GM12878 (cell line): ENCODE measurements at regions not wholly inside any gene's neighbourhood (a gene's known extent, or its start where the extent isn't known, plus 50 kb on each side); places are given as distances from the start of the nearest gene placed in this dataset.

Experiments
- ATAC-seq: fragments of 200-7000 bp; cut with Tn5 transposase; 3 replicates; pipeline ENCODE4 v1.9.1; 2020; ENCODE audit warnings: mild to moderate bottlenecking, moderate library complexity
- BruUV-seq: library from RNA; stranded (reverse); fragments of 400-500 nt; replicated peaks from 2 replicates; lab custom pipeline; 2021; lab: Mats Ljungman, UMichigan
- CTCF ChIA-PET: fragments of 300-600 bp; sonication (Branson Sonifier 250); formaldehyde crosslinking; extraction: SDS; loops from one replicate; lab custom pipeline; 2021; ENCODE audit warnings: inconsistent platforms; lab: Yijun Ruan, JAX
- POLR2A ChIA-PET: fragments of 350-600 bp; formaldehyde crosslinking; extraction: SDS; loops from one replicate; lab custom pipeline; 2021; ENCODE audit warnings: inconsistent platforms; lab: Charles Lee
- RAD21 ChIA-PET: fragments of 300-600 bp; sonication (Branson Sonifier 250); formaldehyde crosslinking; loops from one replicate; lab custom pipeline; 2023; ENCODE audit warnings: antibody characterized with exemption; ENCODE audit not compliant: unreplicated experiment; lab: Charles Lee
- SMC1A ChIA-PET: fragments of 300-600 bp; sonication (Branson Sonifier 250); formaldehyde crosslinking; loops from one replicate; lab custom pipeline; 2023; ENCODE audit not compliant: unreplicated experiment, uncharacterized antibody; lab: Charles Lee
- DNase-seq: peaks from one replicate; pipeline ENCODE4 v3.0.0-alpha.2; 2011; ENCODE audit warnings: low read depth, low spot score
- FAIRE-seq: peaks from 3 replicates; lab custom pipeline; 2011; peaks lifted over from hg19 to GRCh38; lab: Jason Lieb, UNC
- H2AFZ ChIP-seq: 2 replicates; pipeline ENCODE4 v1.6.0; 2011; ENCODE audit warnings: low read depth, low read length, control low read depth; ENCODE audit not compliant: control insufficient read depth
- H3K27ac ChIP-seq: 2 replicates; pipeline ENCODE4 v1.5.1; 2011; ENCODE audit warnings: control low read depth; ENCODE audit not compliant: control insufficient read depth, insufficient read depth
- H3K27me3 ChIP-seq, 2 experiments: replicated peaks in 1 of 2; 2 replicates each; pipeline versions ENCODE4 v1.6.0 to v1.6.1; 2011; ENCODE audit warnings: low read length in 1 of 2; ENCODE audit not compliant: control insufficient read depth in 2 of 2, insufficient read depth in 2 of 2
- H3K36me3 ChIP-seq, 2 experiments: 2 replicates each; pipeline ENCODE4 v1.5.1; 2011; ENCODE audit warnings: low read length in 1 of 2; ENCODE audit not compliant: control insufficient read depth in 2 of 2, insufficient read depth in 2 of 2
- H3K4me1 ChIP-seq: 2 replicates; pipeline ENCODE4 v1.6.1; 2011; ENCODE audit warnings: mild to moderate bottlenecking, low read length, moderate library complexity, mixed read lengths; ENCODE audit not compliant: control insufficient read depth, insufficient read depth
- H3K4me2 ChIP-seq: 2 replicates; pipeline ENCODE4 v1.6.0; 2011; ENCODE audit warnings: control low read depth; ENCODE audit not compliant: control insufficient read depth, insufficient read depth
- H3K4me3 ChIP-seq: fragments of 200-600 bp; sonication (generic); 2 replicates; pipeline ENCODE4 v1.5.1; 2016
- H3K79me2 ChIP-seq: 2 replicates; pipeline ENCODE4 v1.6.0; 2011; ENCODE audit warnings: low read length; ENCODE audit not compliant: control insufficient read depth, insufficient read depth
- H3K9ac ChIP-seq: 2 replicates; pipeline ENCODE4 v1.8.0; 2011; ENCODE audit warnings: low read length, control low read depth, mixed read lengths; ENCODE audit not compliant: control insufficient read depth, insufficient read depth
- H3K9me3 ChIP-seq: replicated peaks from 3 replicates; pipeline ENCODE4 v1.5.1; 2011; ENCODE audit warnings: mild to moderate bottlenecking, low read length; ENCODE audit not compliant: control insufficient read depth, insufficient read depth
- H4K20me1 ChIP-seq: 2 replicates; pipeline ENCODE4 v1.6.0; 2011; ENCODE audit not compliant: control insufficient read depth, insufficient read depth
- ASH2L ChIP-seq: fragments of 300-600, 200-600 bp; sonication (generic); IDR thresholded peaks from 2 replicates; pipeline ENCODE4 v1.6.1; 2017; ENCODE audit warnings: low read depth, mild to moderate bottlenecking, borderline replicate concordance
- BCLAF1 ChIP-seq: fragments of 450-650 bp; IDR thresholded peaks from 2 replicates; pipeline ENCODE4 v1.6.1; 2017; ENCODE audit warnings: antibody characterized with exemption, mild to moderate bottlenecking, moderate library complexity
- NR2C1 ChIP-seq: fragments of 450-650 bp; IDR thresholded peaks from 2 replicates; pipeline ENCODE4 v1.6.1; 2017; ENCODE audit warnings: antibody characterized with exemption, mild to moderate bottlenecking, moderate library complexity
- RB1 ChIP-seq: fragments of 450-650 bp; formaldehyde crosslinking; IDR thresholded peaks from 2 replicates; pipeline ENCODE4 v1.6.1; 2017; ENCODE audit warnings: mild to moderate bottlenecking, borderline replicate concordance
- RBBP5 ChIP-seq: fragments of 200-600 bp; sonication (generic); conservative IDR thresholded peaks from 2 replicates; pipeline ENCODE4 v1.6.1; 2016
- SIX5 ChIP-seq: IDR thresholded peaks from 2 replicates; pipeline ENCODE4 v1.6.1; 2011; ENCODE audit warnings: mild to moderate bottlenecking, low read depth, low read length, moderate library complexity; ENCODE audit not compliant: severe bottlenecking
- TAF1 ChIP-seq: IDR thresholded peaks from 2 replicates; pipeline ENCODE4 v1.6.1; 2011; ENCODE audit warnings: mild to moderate bottlenecking, low read depth, low read length, borderline replicate concordance
- YY1 ChIP-seq: IDR thresholded peaks from 2 replicates; pipeline ENCODE4 v1.6.1; 2011; ENCODE audit warnings: low read depth, mild to moderate bottlenecking, low read length
- WGBS: methylation state at CpG from one replicate; pipeline ENCODE4 v1.1.6; 2016; ENCODE audit warnings: low lambda C conversion rate; ENCODE audit not compliant: insufficient replicate concordance, insufficient coverage; ENCODE audit errors: missing lambda C conversion rate; 5-methylcytosine and 5-hydroxymethylcytosine counted together
- in situ Hi-C: fragments of 300-500 bp; cut with MboI; formaldehyde crosslinking; loops from 9 replicates; pipeline ENCODE4 v1.14.3; 2018; ENCODE audit warnings: mixed read lengths
- intact Hi-C: fragments of 100-400 bp; cut with micrococcal nuclease; formaldehyde crosslinking; loops from one replicate; pipeline ENCODE4 v1.14.2; 2022; ENCODE audit not compliant: unreplicated experiment
- TF ChIP-seq, protein P1 (sequence below): IDR thresholded peaks from 2 replicates; pipeline ENCODE4 v1.6.1; 2011; ENCODE audit warnings: borderline replicate concordance, low read depth, mild to moderate bottlenecking, moderate library complexity, mixed read lengths, low read length; ENCODE audit not compliant: insufficient read depth; ENCODE audit errors: extremely low read length

DNA sequence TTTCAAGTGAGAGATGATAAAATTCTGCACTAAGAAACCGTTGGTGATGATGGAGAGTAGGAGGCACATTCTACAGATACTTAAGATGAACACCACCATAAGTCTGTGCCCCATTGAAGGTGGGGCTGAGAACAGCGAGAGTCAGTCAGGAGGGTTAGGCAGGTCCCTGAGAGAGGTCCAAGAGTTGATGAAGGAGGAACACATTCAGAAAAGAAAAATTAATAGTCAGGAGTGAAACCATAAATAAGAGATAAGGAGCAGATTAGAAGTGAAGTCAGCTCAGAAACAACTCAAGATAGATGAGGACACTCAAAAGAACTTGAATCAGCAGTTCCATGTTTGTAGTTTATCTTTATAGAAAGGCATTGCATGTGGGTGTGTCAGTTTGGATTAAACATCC lies 727.2 kb upstream of the MARCKS start:
- WGBS = 15% methylated on average over 2 of the region's 2 CpGs
- H3K9me3 ChIP-seq = no peaks in the 10 kb centered on the region
- CTCF ChIA-PET = interaction anchor here (0.7 kb wide), 1 partner anchor 749 kb away, joined by 3 read pairs; no protein-coding TSS in a partner anchor
- no peak overlapping the region for H3K4me3 ChIP-seq
- H4K20me1 ChIP-seq = no peaks in the 10 kb centered on the region
- H3K79me2 ChIP-seq = no peaks in the 10 kb centered on the region
- no peak for DNase-seq
- POLR2A ChIA-PET = interaction anchor here (0.7 kb wide), 1 partner anchor 797 kb away, joined by 3 read pairs; no protein-coding TSS in a partner anchor
- no TSS peak for BruUV-seq
- H3K36me3 ChIP-seq = no peaks in the 10 kb centered on the region
- no peak overlapping the region for H2AFZ ChIP-seq
- RAD21 ChIA-PET = no interaction called here
- no peak overlapping the region for H3K27ac ChIP-seq
- H3K4me1 ChIP-seq = no peaks in the 10 kb centered on the region
- no peaks in the 10 kb centered on the region for H3K27me3 ChIP-seq
- ATAC-seq = no peak
- in situ Hi-C loops (no loop called here), intact Hi-C loops (no loop called here)
- no peak overlapping the region for H3K9ac ChIP-seq
- no peak overlapping the region for H3K4me2 ChIP-seq
- SMC1A ChIA-PET = interaction anchor here (0.6 to 1.0 kb wide), 3 partner anchors 135 to 749 kb away, joined by 3 to 4 read pairs (median 3); no protein-coding TSS in a partner anchor
- no peak for FAIRE-seq
- TF ChIP-seq NR2C1 = no peak
- no peak for TF ChIP-seq RBBP5
- TF ChIP-seq SIX5 = no peak
- no peak for TF ChIP-seq YY1
- TF ChIP-seq RB1 = no peak

DNA sequence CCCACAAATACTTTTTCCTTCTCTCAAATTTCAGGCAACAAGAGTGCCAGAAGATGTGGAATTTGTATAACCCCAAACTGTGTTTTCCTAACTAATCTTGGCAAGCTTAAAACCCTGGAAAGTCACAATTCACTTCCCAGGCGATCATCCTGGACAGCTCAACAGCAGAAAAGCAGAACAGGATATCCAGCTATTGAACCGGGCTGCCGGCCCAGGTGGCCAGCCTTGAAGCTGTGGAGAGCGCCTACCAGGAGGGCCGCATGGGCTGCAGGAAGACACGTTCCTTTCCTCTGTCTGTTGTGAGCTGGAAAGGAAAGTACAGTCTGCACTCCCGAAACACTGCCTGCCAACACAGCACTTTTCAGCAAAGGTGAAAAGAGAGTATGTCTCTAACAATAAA lies 719.7 kb upstream of the MARCKS start:
- Histone ChIP-seq H3K4me3 (no peak overlapping the region), H3K4me2 (no peak overlapping the region), H3K36me3 (no peaks in the 10 kb centered on the region), H3K79me2 (no peaks in the 10 kb centered on the region), H2AFZ (no peak overlapping the region), H3K9me3 (no peaks in the 10 kb centered on the region), H4K20me1 (no peaks in the 10 kb centered on the region), H3K27me3 (no peaks in the 10 kb centered on the region), H3K27ac (no peak overlapping the region), H3K9ac (no peak overlapping the region), H3K4me1 (no peaks in the 10 kb centered on the region)
- 49% methylated on average over 7 of the region's 7 CpGs for whole genome bisulfite sequencing
- FAIRE-seq (no peak), ATAC-seq (no peak), DNase-seq (no peak)
- ChIA-PET SMC1A (no interaction called here), POLR2A (no interaction called here), CTCF (no interaction called here), RAD21 (no interaction called here)
- in situ Hi-C loops (no loop called here), intact Hi-C loops (no loop called here)
- BruUV-seq = no TSS peak
- TF ChIP-seq ASH2L = no peak
- TF ChIP-seq, protein P1, sequence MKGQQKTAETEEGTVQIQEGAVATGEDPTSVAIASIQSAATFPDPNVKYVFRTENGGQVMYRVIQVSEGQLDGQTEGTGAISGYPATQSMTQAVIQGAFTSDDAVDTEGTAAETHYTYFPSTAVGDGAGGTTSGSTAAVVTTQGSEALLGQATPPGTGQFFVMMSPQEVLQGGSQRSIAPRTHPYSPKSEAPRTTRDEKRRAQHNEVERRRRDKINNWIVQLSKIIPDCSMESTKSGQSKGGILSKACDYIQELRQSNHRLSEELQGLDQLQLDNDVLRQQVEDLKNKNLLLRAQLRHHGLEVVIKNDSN = no peak
- no peak for TF ChIP-seq TAF1
- TF ChIP-seq BCLAF1 = no peak
